Nephron progenitor cell (in vitro differentiated cells): ENCODE measurements at regions not wholly inside any gene's neighbourhood (a gene's known extent, or its start where the extent isn't known, plus 50 kb on each side); places are given as distances from the start of the nearest gene placed in this dataset.
"Not testable (repeated sequence)": the region's sequence is repeated elsewhere in the genome, so short reads cannot be mapped to it uniquely, and the experiment has no call there.

Experiments
- DNase-seq: peaks from one replicate; pipeline ENCODE4 v3.0.0; 2021
- H3K27ac Mint-ChIP-seq: 2 replicates; pipeline ENCODE4 v1.8.0; 2021; ENCODE audit warnings: mild to moderate bottlenecking, moderate library complexity, mixed read lengths
- H3K27me3 Mint-ChIP-seq: 2 replicates; pipeline ENCODE4 v1.8.0; 2021; ENCODE audit warnings: mild to moderate bottlenecking, low read depth, mixed read lengths; ENCODE audit not compliant: poor library complexity
- H3K36me3 Mint-ChIP-seq: 2 replicates; pipeline ENCODE4 v1.8.0; 2021; ENCODE audit warnings: low read depth, mixed read lengths
- H3K4me1 Mint-ChIP-seq: 2 replicates; pipeline ENCODE4 v1.8.0; 2021; ENCODE audit warnings: mixed read lengths
- H3K4me3 Mint-ChIP-seq: 2 replicates; pipeline ENCODE4 v1.8.0; 2021; ENCODE audit warnings: mild to moderate bottlenecking, moderate library complexity, mixed read lengths
- H3K9me3 Mint-ChIP-seq: 2 replicates; pipeline ENCODE4 v1.8.0; 2021; ENCODE audit warnings: mild to moderate bottlenecking, moderate library complexity, mixed read lengths
- TF ChIP-seq, protein P1 (sequence below): fragments of 200-600 bp; sonication (generic); IDR thresholded peaks from 2 replicates; pipeline ENCODE4 v1.5.0; 2021; ENCODE audit warnings: antibody characterized with exemption

DNA sequence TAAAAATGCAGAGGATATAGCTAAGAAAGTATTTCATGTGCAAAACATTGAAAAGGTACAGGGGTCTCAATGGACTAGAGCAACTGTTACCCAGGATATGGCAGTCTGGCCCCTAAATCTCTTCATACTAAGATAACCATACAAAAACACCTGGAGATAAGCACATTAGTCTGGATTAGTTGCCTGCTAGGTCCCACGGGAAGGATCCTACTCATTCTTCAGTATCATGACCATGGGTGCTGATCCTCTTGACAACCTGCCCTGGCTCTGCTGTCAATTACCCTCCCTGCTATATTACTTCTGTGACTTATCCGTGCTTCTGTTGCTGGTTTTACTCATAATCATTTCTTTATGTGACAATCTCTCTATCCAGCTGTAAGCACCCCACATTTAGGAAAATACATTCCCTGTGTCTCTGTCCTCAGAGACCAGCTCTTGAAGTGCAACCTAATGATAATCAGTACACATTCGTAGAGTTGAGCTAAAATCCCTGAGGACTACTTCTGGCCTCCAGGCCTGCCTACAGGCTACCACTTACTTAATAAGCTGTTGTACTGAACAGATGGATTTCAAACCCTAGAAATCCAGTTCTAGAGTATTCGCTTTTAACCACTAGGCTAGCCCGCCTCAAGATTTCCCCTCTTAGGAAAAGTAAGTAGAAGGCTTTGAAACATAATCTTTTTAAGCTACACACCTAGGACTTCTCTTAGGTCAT, 190.5 kb upstream of the OR13F1 start:
- no peak overlapping the region for H3K27ac Mint-ChIP-seq
- H3K27me3 Mint-ChIP-seq = peaks cover 4% of the 10 kb centered on the region
- TF ChIP-seq, protein P1, sequence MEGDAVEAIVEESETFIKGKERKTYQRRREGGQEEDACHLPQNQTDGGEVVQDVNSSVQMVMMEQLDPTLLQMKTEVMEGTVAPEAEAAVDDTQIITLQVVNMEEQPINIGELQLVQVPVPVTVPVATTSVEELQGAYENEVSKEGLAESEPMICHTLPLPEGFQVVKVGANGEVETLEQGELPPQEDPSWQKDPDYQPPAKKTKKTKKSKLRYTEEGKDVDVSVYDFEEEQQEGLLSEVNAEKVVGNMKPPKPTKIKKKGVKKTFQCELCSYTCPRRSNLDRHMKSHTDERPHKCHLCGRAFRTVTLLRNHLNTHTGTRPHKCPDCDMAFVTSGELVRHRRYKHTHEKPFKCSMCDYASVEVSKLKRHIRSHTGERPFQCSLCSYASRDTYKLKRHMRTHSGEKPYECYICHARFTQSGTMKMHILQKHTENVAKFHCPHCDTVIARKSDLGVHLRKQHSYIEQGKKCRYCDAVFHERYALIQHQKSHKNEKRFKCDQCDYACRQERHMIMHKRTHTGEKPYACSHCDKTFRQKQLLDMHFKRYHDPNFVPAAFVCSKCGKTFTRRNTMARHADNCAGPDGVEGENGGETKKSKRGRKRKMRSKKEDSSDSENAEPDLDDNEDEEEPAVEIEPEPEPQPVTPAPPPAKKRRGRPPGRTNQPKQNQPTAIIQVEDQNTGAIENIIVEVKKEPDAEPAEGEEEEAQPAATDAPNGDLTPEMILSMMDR = no peak
- no peaks in the 10 kb centered on the region for H3K4me1 Mint-ChIP-seq
- no peaks in the 10 kb centered on the region for H3K36me3 Mint-ChIP-seq
- no peak overlapping the region for H3K4me3 Mint-ChIP-seq
- DNase-seq = no peak
- peaks cover 23% of the 10 kb centered on the region for H3K9me3 Mint-ChIP-seq

DNA sequence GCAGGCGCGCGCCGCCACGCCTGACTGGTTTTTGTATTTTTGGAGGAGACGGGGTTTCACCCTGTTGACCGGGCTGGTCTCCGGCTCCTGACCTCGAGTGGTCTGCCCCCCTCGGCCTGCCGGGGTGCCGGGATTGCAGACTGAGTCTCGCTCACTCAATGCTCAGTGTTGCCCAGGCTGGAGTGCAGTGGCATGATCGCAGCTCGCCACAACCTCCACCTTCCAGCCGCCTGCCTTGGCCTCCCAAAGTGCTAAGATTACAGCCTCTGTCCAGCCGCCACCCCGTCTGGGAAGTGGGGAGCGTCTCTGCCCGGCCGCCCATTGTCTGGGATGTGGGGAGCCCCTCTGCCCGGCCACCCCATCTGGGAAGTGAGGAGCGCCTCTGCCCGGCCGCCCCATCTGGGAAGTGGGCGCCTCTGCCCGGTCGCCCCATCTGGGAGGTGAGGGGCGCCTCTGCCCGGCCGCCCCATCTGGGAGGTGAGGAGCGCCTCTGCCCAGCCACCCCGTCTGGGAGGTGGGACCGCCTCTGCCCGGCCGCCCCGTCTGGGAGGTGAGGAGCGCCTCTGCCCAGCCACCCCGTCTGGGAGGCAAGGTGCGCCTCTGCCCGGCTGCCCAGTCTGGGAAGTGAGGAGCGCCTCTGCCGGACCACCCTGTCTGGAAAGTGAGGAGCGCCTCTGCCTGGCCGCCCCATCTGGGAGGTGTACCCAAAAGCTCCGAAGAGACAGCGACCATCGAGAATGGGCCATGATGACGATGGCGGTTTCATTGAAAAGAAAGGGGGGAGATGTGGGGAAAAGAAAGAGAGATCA, 187.7 kb upstream of the OR13F1 start:
- not testable (repeated sequence) for H3K4me3 Mint-ChIP-seq, H3K27me3 Mint-ChIP-seq, H3K4me1 Mint-ChIP-seq, DNase-seq, H3K36me3 Mint-ChIP-seq, H3K27ac Mint-ChIP-seq
- peaks cover 11% of the 10 kb centered on the region for H3K9me3 Mint-ChIP-seq

DNA sequence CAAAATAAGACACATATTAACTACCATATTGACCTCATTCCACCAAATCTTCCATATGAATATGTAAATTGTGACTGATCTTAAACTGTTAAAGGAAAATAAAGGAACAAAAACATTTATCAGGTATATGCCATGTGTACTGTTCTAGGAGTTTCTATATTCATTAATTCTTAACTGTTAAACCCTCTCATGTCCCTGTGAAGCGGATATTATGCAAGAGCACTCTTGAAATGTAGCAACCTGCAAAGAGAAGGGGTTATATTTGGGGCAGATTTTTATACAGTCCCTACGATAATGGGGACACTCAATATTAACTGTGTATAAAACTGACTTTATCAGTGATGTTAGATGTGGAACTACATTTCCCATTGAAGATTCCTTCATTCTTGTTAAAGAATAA, 184.9 kb upstream of the OR13F1 start:
- DNase-seq = no peak
- no peak overlapping the region for H3K4me3 Mint-ChIP-seq
- peaks cover 8% of the 10 kb centered on the region for H3K27me3 Mint-ChIP-seq
- no peak overlapping the region for H3K27ac Mint-ChIP-seq
- H3K9me3 Mint-ChIP-seq = peaks cover 11% of the 10 kb centered on the region
- no peaks in the 10 kb centered on the region for H3K36me3 Mint-ChIP-seq
- no peaks in the 10 kb centered on the region for H3K4me1 Mint-ChIP-seq
- TF ChIP-seq, protein P1 = no peak

DNA sequence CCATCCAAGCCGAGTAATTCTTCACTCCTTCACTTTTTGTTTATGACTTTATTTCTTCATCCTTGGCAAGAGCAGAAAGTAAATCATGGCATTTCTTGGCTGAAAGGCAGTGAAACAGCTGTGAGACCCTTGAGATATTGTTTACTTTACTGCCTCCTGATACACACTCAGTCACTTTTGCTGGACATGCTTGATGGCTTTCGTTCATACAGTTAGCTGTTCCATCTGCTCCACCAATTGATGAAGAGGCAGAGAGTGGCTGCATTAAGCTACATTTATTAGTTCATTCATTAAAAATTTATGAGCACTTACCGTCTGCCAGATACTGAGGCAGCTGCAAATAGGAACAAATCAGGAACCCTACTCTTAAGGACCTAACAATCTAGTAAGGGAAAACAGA, 184.4 kb upstream of the OR13F1 start:
- TF ChIP-seq, protein P1 = no peak
- no peak overlapping the region for H3K27ac Mint-ChIP-seq
- peaks cover 11% of the 10 kb centered on the region for H3K9me3 Mint-ChIP-seq
- no peak overlapping the region for H3K4me3 Mint-ChIP-seq
- DNase-seq = no peak
- no peaks in the 10 kb centered on the region for H3K4me1 Mint-ChIP-seq
- H3K27me3 Mint-ChIP-seq = peaks cover 8% of the 10 kb centered on the region
- no peaks in the 10 kb centered on the region for H3K36me3 Mint-ChIP-seq

DNA sequence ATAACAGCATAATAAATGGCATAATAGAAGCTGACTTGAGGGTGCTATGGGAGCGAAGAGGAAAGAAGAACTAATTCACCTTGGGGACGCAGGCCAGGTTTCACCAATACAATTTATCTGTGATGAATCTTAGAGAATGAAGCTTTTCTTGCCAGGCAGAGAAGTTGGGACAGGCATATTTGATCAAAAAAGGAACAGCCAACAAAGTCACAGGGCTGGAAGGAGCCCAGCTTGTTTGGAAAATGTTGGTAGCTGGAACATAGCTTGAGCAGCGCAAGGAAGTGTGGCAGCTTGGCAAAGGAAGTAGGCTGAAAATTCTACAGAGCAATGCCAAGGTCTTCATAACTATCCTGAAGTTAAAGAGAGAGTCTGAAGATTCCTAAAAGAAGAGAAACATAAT, 181.5 kb upstream of the OR13F1 start:
- H3K4me1 Mint-ChIP-seq = no peaks in the 10 kb centered on the region
- H3K9me3 Mint-ChIP-seq = no peaks in the 10 kb centered on the region
- no peak for DNase-seq
- no peak overlapping the region for H3K27ac Mint-ChIP-seq
- TF ChIP-seq, protein P1 = no peak
- H3K4me3 Mint-ChIP-seq = no peak overlapping the region
- H3K36me3 Mint-ChIP-seq = no peaks in the 10 kb centered on the region
- peaks cover 7% of the 10 kb centered on the region for H3K27me3 Mint-ChIP-seq

DNA sequence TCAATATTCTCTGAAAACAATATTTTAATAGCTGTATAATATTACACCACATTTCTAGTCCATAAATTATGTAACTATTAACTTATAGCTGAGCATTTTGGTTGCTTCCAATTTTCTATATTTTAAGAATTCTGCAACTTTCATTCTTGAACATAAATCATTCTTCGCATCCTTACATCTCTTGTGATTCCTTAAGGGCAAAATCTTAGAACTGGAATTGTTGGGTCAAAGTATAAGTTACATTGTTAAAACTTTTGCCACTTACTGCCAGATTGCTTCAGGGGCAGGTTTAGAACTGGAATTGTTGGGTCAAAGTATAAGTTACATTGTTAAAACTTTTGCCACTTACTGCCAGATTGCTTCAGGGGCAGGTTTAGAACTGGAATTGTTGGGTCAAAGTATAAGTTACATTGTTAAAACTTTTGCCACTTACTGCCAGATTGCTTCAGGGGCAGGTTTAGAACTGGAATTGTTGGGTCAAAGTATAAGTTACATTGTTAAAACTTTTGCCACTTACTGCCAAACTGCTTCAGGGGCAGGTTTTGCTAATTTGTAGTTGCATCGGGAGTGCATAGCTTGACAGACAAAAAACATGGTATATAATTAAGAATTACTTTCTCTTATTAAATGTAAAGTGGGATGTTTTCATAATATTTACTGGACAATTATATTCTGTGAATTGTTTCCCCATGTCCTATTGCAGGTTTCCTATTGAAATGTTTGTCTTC, 179.9 kb upstream of the OR13F1 start:
- not testable (repeated sequence) for H3K9me3 Mint-ChIP-seq, H3K27ac Mint-ChIP-seq, H3K4me3 Mint-ChIP-seq, H3K27me3 Mint-ChIP-seq, DNase-seq, H3K36me3 Mint-ChIP-seq, H3K4me1 Mint-ChIP-seq
